HEK293T (cell line): ENCODE measurements at regions not wholly inside any gene's neighbourhood (a gene's known extent, or its start where the extent isn't known, plus 50 kb on each side); places are given as distances from the start of the nearest gene placed in this dataset.

ENCODE experiments used
- CTCF ChIA-PET: fragments of 350-600 bp; formaldehyde crosslinking; extraction: SDS; loops from one replicate; lab custom pipeline; 2021; ENCODE audit warnings: antibody characterized with exemption, inconsistent platforms; lab: Yijun Ruan, JAX
- POLR2A ChIA-PET: fragments of 350-600 bp; formaldehyde crosslinking; extraction: SDS; loops from one replicate; lab custom pipeline; 2020; ENCODE audit warnings: antibody characterized with exemption, inconsistent platforms; lab: Yijun Ruan, JAX
- DNase-seq: peaks from one replicate; pipeline ENCODE4 v3.0.0; 2012; ENCODE audit warnings: mixed read lengths; ENCODE audit errors: extremely low spot score
- ARNT ChIP-seq: fragments of 450-650 bp; IDR thresholded peaks from 2 replicates; pipeline ENCODE4 v1.6.1; 2017; ENCODE audit warnings: mild to moderate bottlenecking
- BHLHE40 ChIP-seq: fragments of 450-650 bp; IDR thresholded peaks from 2 replicates; pipeline ENCODE4 v1.6.1; 2016; ENCODE audit warnings: mild to moderate bottlenecking, moderate library complexity, borderline replicate concordance
- CTBP1 ChIP-seq: fragments of 450-650 bp; IDR thresholded peaks from 2 replicates; pipeline ENCODE4 v1.6.1; 2016; ENCODE audit warnings: borderline replicate concordance
- ELF4 ChIP-seq: fragments of 450-650 bp; IDR thresholded peaks from 2 replicates; pipeline ENCODE4 v1.6.1; 2017; ENCODE audit warnings: antibody characterized with exemption
- FOXA1 ChIP-seq: fragments of 450-650 bp; IDR thresholded peaks from 2 replicates; pipeline ENCODE4 v1.6.1; 2016; ENCODE audit warnings: mild to moderate bottlenecking
- FOXK2 ChIP-seq: fragments of 450-650 bp; IDR thresholded peaks from 2 replicates; pipeline ENCODE4 v1.6.1; 2016; ENCODE audit warnings: mild to moderate bottlenecking
- FOXM1 ChIP-seq: fragments of 450-650 bp; IDR thresholded peaks from 2 replicates; pipeline ENCODE4 v1.6.1; 2017; ENCODE audit warnings: mild to moderate bottlenecking, borderline replicate concordance
- HDGF ChIP-seq: fragments of 450-650 bp; IDR thresholded peaks from 2 replicates; pipeline ENCODE4 v1.6.1; 2017; ENCODE audit warnings: antibody characterized with exemption, borderline replicate concordance
- L3MBTL2 ChIP-seq: fragments of 450-650 bp; conservative IDR thresholded peaks from 2 replicates; pipeline ENCODE4 v1.6.1; 2016; ENCODE audit warnings: mild to moderate bottlenecking
- LEF1 ChIP-seq: fragments of 450-650 bp; IDR thresholded peaks from 2 replicates; pipeline ENCODE4 v1.6.1; 2017; ENCODE audit warnings: mild to moderate bottlenecking, borderline replicate concordance
- NFRKB ChIP-seq: fragments of 450-650 bp; IDR thresholded peaks from 2 replicates; pipeline ENCODE4 v1.6.1; 2016; ENCODE audit warnings: mild to moderate bottlenecking, moderate library complexity
- SP1 ChIP-seq: fragments of 450-650 bp; IDR thresholded peaks from 2 replicates; pipeline ENCODE4 v1.6.1; 2017
- SUZ12 ChIP-seq: fragments of 450-650 bp; IDR thresholded peaks from 2 replicates; pipeline ENCODE4 v1.6.1; 2016; ENCODE audit warnings: mild to moderate bottlenecking
- TARDBP ChIP-seq: fragments of 450-650 bp; IDR thresholded peaks from 2 replicates; pipeline ENCODE4 v1.6.1; 2016
- ZNF384 ChIP-seq: fragments of 450-650 bp; IDR thresholded peaks from 2 replicates; pipeline ENCODE4 v1.6.1; 2016
- TF ChIP-seq, protein P1 (sequence below): fragments of 450-650 bp; IDR thresholded peaks from 2 replicates; pipeline ENCODE4 v1.6.1; 2016

DNA sequence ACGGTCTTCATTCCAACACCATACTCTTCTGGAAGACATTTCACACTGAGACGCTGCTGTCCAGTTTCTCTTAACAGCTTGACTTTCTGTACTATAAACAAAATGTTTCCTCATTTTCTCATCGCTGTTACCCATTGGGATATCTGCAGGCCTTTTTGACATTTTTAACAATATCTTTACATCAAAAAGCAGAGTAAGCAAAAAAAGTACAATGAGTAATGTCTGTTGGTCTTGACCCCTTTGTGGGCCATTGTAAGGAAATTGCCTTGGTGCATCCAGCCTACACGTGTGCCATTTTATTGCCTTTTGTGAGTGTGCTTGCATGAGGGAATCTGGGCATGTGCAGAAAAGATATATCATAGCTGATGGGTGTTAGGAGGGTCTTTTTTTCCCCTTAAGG is 129.1 kb upstream of the MANEA start:
- POLR2A ChIA-PET = no interaction called here
- TF ChIP-seq NFRKB (no peak), TARDBP (no peak), L3MBTL2 (no peak), FOXA1 (no peak), HDGF (no peak), BHLHE40 (no peak), LEF1 (no peak), SP1 (no peak)
- no peak for DNase-seq
- CTCF ChIA-PET = no interaction called here

DNA sequence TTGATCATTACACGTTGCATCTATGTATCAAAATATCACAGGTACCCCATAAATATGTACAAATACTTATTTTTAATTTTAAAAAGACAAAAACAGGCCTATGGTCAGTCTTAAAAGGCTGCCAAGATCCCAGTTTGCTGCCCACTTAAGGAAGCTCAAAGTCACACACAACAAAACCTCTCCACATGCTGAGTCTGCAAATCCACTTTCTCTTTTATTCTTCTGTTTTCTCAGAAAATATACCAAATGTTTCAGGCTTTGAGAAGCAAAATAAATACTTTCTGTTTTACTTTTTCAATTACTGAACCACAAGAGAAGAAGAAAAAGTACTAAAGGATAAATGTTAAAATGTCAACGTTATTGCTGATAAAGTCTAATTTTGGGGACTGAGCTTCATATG is 107.8 kb upstream of the MANEA start:
- TF ChIP-seq CTBP1 (no peak), LEF1 (no peak), BHLHE40 (no peak), ELF4 (no peak), HDGF (no peak), ZNF384 (no peak), NFRKB (no peak), TARDBP (no peak)
- TF ChIP-seq, protein P1, sequence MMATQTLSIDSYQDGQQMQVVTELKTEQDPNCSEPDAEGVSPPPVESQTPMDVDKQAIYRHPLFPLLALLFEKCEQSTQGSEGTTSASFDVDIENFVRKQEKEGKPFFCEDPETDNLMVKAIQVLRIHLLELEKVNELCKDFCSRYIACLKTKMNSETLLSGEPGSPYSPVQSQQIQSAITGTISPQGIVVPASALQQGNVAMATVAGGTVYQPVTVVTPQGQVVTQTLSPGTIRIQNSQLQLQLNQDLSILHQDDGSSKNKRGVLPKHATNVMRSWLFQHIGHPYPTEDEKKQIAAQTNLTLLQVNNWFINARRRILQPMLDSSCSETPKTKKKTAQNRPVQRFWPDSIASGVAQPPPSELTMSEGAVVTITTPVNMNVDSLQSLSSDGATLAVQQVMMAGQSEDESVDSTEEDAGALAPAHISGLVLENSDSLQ = no peak
- ChIA-PET CTCF (no interaction called here), POLR2A (no interaction called here)
- DNase-seq = no peak

DNA sequence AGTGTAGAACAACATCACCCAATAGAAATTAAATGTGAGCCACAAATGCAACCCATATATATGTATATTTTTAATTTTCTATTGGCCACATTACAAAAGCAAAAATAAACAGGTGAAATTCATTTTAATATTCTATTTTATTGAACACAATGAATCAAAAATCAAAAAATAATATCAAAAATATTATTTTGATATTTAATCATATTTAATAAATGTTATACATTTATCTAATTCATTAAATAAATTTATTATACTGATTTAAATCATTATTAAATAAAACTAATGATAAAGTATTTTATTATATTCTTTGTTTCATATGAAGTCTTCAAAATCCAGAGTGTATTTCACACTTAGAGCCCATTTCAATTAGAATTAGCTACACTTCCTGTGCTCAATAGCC is 98.4 kb upstream of the MANEA start:
- TF ChIP-seq FOXM1 (no peak), TARDBP (no peak), BHLHE40 (no peak), ZNF384 (no peak), LEF1 (no peak), SP1 (no peak), ARNT (no peak), CTBP1 (no peak), HDGF (no peak), FOXK2 (no peak), SUZ12 (no peak), NFRKB (no peak), ELF4 (no peak)
- TF ChIP-seq, protein P1 = no peak
- ChIA-PET POLR2A (no interaction called here), CTCF (no interaction called here)
- no peak for DNase-seq

DNA sequence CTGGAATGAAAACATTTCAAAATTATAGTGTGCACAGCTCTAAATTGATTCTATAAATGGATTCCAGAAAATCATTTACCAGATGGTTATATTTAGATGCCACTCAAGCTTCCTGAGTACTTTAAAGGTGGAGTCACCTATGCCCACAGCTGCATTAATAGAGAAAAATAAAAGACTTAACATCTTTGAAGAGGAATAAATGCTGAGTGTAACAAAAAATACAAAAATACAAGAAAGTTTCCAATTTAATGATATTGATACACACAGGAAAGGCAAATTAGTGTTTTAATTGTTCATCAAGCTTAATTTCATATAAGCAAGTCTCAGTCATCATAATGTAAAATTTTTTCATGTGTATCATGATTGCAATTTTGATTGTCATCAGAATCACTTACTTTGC is 89.5 kb upstream of the MANEA start:
- no peak for TF ChIP-seq FOXA1
- no peak for DNase-seq
- POLR2A ChIA-PET = no interaction called here
- CTCF ChIA-PET = no interaction called here

DNA sequence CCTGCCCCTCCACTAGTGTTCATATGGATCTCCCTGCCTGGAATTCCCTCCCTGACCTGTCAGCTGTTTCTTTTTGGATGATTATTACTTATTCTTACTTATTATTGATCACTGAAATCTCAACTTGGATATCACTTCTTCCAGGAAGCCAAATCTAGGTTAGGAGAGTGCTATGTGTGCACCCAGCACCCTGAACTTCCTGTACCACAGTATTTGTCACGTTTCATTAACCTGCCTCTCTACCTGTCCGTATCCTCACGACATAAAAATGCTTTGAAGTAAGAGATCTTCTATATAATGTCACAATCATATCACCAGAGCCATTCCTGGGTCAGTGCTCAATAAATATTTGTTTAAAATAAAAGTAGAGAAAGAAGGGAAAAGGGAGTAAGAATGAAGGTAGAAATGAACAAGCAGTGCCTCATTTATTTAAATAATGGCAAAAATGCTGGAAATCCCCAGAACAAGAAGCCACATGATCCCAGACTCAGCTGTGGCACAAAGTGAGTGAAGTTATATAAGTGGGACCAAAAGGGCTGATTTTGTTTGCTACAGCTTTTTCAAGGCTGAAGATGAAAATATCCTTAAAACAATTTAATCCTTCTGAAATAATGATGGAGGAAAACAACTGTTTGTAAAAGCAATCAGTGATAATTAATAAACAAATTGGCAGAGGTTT is 88.0 kb upstream of the MANEA start:
- DNase-seq = no peak
- TF ChIP-seq ELF4 = no peak
- TF ChIP-seq BHLHE40 = no peak
- TF ChIP-seq, protein P1 = no peak
- TF ChIP-seq ZNF384 = no peak
- TF ChIP-seq SUZ12 = no peak
- TF ChIP-seq HDGF = no peak
- no peak for TF ChIP-seq ARNT
- no peak for TF ChIP-seq FOXM1
- no peak for TF ChIP-seq SP1
- POLR2A ChIA-PET = no interaction called here
- CTCF ChIA-PET = no interaction called here

DNA sequence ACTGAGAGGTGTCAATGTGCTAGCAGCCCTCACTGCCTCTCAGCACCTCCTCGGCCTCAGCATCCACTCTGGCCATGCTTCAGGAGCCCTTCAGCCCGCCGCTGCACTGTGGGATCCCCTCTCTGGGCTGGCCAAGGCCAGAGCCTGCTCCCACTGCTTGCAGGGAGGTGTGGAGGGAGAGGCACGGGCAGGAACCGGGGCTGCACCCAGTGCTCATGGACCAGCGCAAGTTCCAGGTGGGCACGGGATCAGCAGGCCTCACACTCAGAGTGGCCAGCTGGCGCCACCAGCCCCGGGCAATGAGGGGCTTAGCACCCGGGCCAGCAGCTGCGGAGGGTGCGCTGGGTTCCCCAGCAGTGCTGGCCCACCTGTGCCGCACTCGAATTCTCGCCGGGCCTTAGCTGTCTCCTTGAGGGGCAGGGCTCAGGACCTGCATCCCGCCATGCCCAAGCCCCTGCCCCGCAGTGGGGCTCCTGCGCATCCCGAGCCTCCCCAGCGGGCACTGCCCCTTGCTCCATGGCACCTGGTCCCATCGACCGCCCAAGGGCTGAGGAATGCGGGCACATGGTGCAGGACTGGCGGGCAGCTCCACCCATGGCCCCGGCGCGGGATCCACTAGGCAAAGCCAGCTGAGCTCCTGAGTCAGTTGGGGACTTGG is 80.4 kb upstream of the MANEA start:
- ChIA-PET CTCF (no interaction called here), POLR2A (no interaction called here)
- TF ChIP-seq L3MBTL2 (no peak), BHLHE40 (no peak), SUZ12 (no peak), FOXK2 (no peak), SP1 (no peak), ZNF384 (no peak), FOXM1 (no peak), CTBP1 (no peak), NFRKB (no peak), ARNT (no peak), LEF1 (no peak)

More for the DNA sequence above, 80.4 kb upstream of the MANEA start:
- DNase-seq = no peak
